Gastrocnemius medialis (tissue), 4 donors: ENCODE measurements at regions not wholly inside any gene's neighbourhood (a gene's known extent, or its start where the extent isn't known, plus 50 kb on each side); places are given as distances from the start of the nearest gene placed in this dataset.
"Not testable (repeated sequence)": the region's sequence is repeated elsewhere in the genome, so short reads cannot be mapped to it uniquely, and the experiment has no call there.

Experiments used
- ATAC-seq, 2 donors: fragments of 150-250 bp; one replicate each; pipeline ENCODE4 v1.9.1; 2016
- DNase-seq, 2 donors: peaks; one replicate each; pipeline ENCODE4 v3.0.0-alpha.2; 2019
- H3K27ac ChIP-seq, 4 donors: fragments of 200-600 bp; sonication (generic); 1 replicate in 1 of 4; 2 replicates in 3 of 4; pipeline ENCODE4 v1.5.1; 2016 to 2018; ENCODE audit warnings: mild to moderate bottlenecking in 2 of 4, moderate library complexity in 1 of 4
- H3K27me3 ChIP-seq, 3 donors: fragments of 200-600 bp; sonication (generic) in 2 of 3; 1 replicate in 1 of 3; 2 replicates in 2 of 3; pipeline versions ENCODE4 v1.5.1 to v1.6.0; 2016 to 2019; ENCODE audit warnings: mild to moderate bottlenecking in 1 of 3, moderate library complexity in 1 of 3
- H3K36me3 ChIP-seq, 2 donors: fragments of 200-600 bp; sonication (generic) in 1 of 2; one replicate each; pipeline ENCODE4 v1.5.1; 2017 to 2018
- H3K4me1 ChIP-seq, 2 donors: fragments of 200-600 bp; sonication (generic) in 1 of 2; one replicate each; pipeline ENCODE4 v1.5.1; 2016 to 2017; ENCODE audit warnings: mild to moderate bottlenecking in 2 of 2
- H3K4me3 ChIP-seq, 4 donors: fragments of 200-600 bp; sonication (generic) in 3 of 4; 1 replicate in 1 of 4; 2 replicates in 3 of 4; pipeline ENCODE4 v1.5.1; 2016 to 2019; ENCODE audit warnings: mild to moderate bottlenecking in 2 of 4
- H3K9me3 ChIP-seq, 3 donors: fragments of 200-600 bp; sonication (generic) in 2 of 3; 1 replicate in 1 of 3; 2 replicates in 2 of 3; pipeline ENCODE4 v1.5.1; 2016 to 2019
- POLR2A ChIP-seq, 2 donors: fragments of 450-650 bp; IDR thresholded peaks; one replicate each; pipeline ENCODE4 v1.6.1; 2017; ENCODE audit warnings: antibody characterized with exemption in 2 of 2, mild to moderate bottlenecking in 2 of 2, moderate library complexity in 2 of 2
- in situ Hi-C, 4 donors: fragments of 200-750 bp; cut with MboI; loops; one replicate each; pipeline versions ENCODE4 v1.15.0 to v1.8.0; 2017; ENCODE audit warnings: low sequenced_read_pairs in 4 of 4
- intact Hi-C: fragments of 100-400 bp; cut with DNase I; formaldehyde crosslinking; loops from one replicate; pipeline ENCODE4 v1.15.1; 2023; ENCODE audit warnings: low total_unique reads
- TF ChIP-seq, protein P1 (sequence below), 5 experiments: fragments of 450-650 bp in 3 of 5; fragments of 200-600 bp in 2 of 5; sonication (generic) in 2 of 5; IDR thresholded peaks in 4 of 5; conservative IDR thresholded peaks in 1 of 5; 1 replicate in 4 of 5; 2 replicates in 1 of 5; pipeline ENCODE4 v1.5.1; 2016 to 2019; ENCODE audit warnings: antibody characterized with exemption in 5 of 5, mild to moderate bottlenecking in 3 of 5, moderate library complexity in 3 of 5

DNA sequence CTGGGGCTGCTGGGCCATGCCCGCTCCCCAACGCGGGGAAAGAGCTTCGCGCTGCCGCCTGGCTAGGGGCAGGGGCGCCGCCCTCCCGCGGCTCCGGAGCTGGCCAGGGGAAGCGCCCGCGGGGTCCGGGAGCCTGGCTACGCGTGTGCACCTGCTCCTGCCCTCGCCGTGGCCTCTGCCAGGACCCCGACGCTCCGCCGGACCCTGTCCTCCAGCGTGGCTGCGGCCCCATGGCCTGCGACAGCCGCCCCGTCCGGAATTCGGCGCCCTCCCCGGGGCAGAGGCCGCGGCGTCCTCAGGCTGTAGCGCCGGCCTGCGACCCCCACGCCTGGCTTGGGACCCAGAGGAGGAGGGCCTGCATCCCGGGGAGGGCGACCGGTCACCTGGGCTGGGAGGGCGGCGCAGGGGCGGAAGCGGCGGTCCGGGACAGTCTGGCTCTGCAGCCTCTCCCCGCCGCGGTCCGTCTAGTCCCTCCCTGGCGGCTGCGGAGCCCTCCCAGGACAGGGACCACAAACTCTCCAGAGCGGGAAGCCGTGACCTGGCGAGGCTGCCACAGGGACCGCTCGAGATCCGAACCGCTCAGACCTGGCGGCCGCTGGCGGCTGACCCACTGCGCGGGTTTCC lies 85.6 kb downstream of the ALG10 start:
- ATAC-seq (no peak), DNase-seq (no peak)
- TF ChIP-seq, protein P1, sequence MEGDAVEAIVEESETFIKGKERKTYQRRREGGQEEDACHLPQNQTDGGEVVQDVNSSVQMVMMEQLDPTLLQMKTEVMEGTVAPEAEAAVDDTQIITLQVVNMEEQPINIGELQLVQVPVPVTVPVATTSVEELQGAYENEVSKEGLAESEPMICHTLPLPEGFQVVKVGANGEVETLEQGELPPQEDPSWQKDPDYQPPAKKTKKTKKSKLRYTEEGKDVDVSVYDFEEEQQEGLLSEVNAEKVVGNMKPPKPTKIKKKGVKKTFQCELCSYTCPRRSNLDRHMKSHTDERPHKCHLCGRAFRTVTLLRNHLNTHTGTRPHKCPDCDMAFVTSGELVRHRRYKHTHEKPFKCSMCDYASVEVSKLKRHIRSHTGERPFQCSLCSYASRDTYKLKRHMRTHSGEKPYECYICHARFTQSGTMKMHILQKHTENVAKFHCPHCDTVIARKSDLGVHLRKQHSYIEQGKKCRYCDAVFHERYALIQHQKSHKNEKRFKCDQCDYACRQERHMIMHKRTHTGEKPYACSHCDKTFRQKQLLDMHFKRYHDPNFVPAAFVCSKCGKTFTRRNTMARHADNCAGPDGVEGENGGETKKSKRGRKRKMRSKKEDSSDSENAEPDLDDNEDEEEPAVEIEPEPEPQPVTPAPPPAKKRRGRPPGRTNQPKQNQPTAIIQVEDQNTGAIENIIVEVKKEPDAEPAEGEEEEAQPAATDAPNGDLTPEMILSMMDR (IDR thresholded peaks at IDR 0.05 in 4 of 5, conservative IDR thresholded peaks at IDR 0.05 in 1 of 5) = no peak
- no peak for TF ChIP-seq POLR2A (IDR thresholded peaks at IDR 0.05)
- Histone ChIP-seq H3K27me3 (peaks cover 0 to 9% (median 2%) of the 10 kb centered on the region in 3 donors), H3K4me1 (no peaks in the 10 kb centered on the region), H3K4me3 (no peak overlapping the region), H3K9me3 (no peaks in the 10 kb centered on the region), H3K27ac (no peak overlapping the region), H3K36me3 (no peaks in the 10 kb centered on the region)
- in situ Hi-C loops = no loop called here
- intact Hi-C loops = no loop called here

DNA sequence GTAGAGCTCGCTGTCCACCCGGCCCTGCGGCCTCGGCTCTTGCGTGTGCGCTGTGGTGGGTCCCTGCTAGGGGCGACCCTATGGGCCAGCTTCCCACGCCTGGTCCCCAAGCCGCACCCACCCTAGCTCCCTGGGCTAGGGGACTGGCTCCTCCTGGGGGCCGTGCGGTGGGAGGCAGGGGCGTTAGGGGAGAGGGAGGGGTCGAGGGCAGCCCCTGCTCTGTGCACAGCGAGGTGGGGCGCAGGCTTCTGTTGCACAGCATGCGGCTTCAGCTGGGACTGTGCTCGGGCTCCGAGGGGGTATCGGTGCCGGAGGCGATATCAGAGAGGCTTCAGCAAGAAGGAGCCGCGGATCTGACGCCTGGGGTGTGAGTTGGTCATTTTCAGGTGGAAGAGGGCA lies 86.1 kb downstream of the ALG10 start:
- intact Hi-C loops = no loop called here

DNA sequence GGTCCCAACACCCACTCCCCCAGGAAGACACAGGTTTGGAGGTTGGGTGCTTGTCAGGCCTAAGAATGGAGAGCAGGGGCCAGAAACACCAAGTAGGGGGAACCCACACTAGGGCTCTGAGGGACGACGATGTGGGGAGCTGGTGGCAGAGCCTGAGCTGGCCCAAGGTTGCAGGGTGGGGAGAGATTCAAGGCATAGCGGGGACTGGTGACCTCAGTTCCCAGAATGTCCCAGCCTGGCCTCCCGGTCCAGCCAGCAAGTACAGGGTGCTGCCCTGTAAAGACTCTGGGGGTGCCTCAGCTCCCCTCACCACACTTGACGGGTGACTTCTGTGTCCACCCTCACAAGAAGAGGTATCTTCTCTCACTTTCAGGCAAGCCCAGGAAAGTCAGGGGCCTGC lies 86.7 kb downstream of the ALG10 start:
- intact Hi-C loops (no loop called here), in situ Hi-C loops (no loop called here)
- ATAC-seq = no peak
- H3K27me3 ChIP-seq = peaks cover 0 to 9% (median 2%) of the 10 kb centered on the region in 3 donors
- DNase-seq = no peak
- H3K9me3 ChIP-seq = no peaks in the 10 kb centered on the region
- H3K27ac ChIP-seq = no peak overlapping the region
- TF ChIP-seq, protein P1 (IDR thresholded peaks at IDR 0.05 in 4 of 5, conservative IDR thresholded peaks at IDR 0.05 in 1 of 5) = no peak
- no peak for TF ChIP-seq POLR2A (IDR thresholded peaks at IDR 0.05)
- H3K4me1 ChIP-seq = no peaks in the 10 kb centered on the region
- H3K36me3 ChIP-seq = no peaks in the 10 kb centered on the region
- H3K4me3 ChIP-seq = no peak overlapping the region

More for the DNA sequence above, 86.1 kb downstream of the ALG10 start:
- no peak overlapping the region for H3K4me3 ChIP-seq
- H3K27me3 ChIP-seq = peaks cover 0 to 9% (median 2%) of the 10 kb centered on the region in 3 donors
- in situ Hi-C loops = no loop called here
- no peak overlapping the region for H3K27ac ChIP-seq
- H3K4me1 ChIP-seq = no peaks in the 10 kb centered on the region
- no peak for TF ChIP-seq POLR2A (IDR thresholded peaks at IDR 0.05)
- TF ChIP-seq, protein P1 (IDR thresholded peaks at IDR 0.05 in 4 of 5, conservative IDR thresholded peaks at IDR 0.05 in 1 of 5) = no peak
- ATAC-seq = no peak
- H3K36me3 ChIP-seq = no peaks in the 10 kb centered on the region
- DNase-seq = no peak
- H3K9me3 ChIP-seq = no peaks in the 10 kb centered on the region

DNA sequence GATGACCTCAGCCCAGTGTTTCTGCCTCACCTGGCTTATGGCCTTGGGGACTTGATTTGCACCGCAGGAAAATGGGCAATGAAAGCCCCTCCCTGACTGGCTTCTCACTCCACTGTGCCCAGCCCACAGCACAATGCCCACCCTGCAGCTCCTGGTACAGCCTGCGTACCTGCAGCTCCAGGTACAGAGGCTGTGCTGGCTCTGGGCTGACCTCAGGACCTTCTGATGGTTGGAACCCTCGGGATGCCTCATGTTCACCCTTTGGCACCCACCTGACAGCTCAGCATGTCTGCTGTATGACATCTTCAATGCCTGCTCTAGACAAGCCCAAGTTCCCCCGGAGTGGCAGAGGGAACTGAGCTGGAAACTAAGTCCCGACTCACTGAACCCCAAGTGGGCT lies 87.1 kb downstream of the ALG10 start:
- ATAC-seq (no peak), DNase-seq (no peak)
- no peak overlapping the region for H3K27ac ChIP-seq
- H3K4me3 ChIP-seq = no peak overlapping the region
- no peaks in the 10 kb centered on the region for H3K36me3 ChIP-seq
- in situ Hi-C loops (no loop called here), intact Hi-C loops (no loop called here)
- peaks cover 0 to 9% (median 2%) of the 10 kb centered on the region in 3 donors for H3K27me3 ChIP-seq
- TF ChIP-seq, protein P1 (IDR thresholded peaks at IDR 0.05 in 4 of 5, conservative IDR thresholded peaks at IDR 0.05 in 1 of 5) = no peak
- TF ChIP-seq POLR2A (IDR thresholded peaks at IDR 0.05) = no peak
- H3K9me3 ChIP-seq = no peaks in the 10 kb centered on the region
- no peaks in the 10 kb centered on the region for H3K4me1 ChIP-seq

DNA sequence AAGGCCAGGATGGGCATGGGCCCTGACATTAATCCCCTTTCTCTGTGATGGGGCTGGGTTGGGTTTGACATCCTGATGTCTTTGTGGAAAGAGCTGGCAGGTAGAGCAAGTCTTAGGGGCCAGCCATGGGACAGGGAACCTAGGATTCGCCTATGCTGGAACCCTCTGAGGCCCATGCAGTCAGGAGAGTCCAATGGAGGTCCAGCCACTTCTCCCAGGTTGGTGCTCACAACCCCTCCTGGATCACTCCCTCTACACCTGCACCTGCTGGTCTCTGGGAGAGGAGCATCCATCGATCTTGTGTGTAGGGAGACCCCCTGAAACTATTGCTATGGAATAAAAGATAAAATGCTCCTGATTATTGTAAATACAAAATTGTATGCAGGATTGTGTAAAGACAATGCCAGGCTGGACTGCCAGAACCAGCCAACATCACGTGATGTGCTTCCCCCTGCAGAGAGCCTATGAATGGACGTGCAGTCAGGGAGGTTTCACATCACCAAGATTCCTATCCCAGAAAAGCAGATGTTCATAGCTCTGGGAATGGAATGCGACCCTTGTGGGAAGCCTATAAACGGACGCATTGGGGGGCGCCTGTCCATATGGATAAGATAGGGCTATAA lies 87.7 kb downstream of the ALG10 start:
- H3K36me3 ChIP-seq, intact Hi-C loops: not testable (repeated sequence)

More for the DNA sequence above, 87.7 kb downstream of the ALG10 start:
- ATAC-seq, H3K4me1 ChIP-seq, H3K27ac ChIP-seq, H3K27me3 ChIP-seq, H3K4me3 ChIP-seq, H3K9me3 ChIP-seq, in situ Hi-C loops, DNase-seq: not testable (repeated sequence)
